KOPT-K1 (cell line): ENCODE measurements at regions not wholly inside any gene's neighbourhood (a gene's known extent, or its start where the extent isn't known, plus 50 kb on each side); places are given as distances from the start of the nearest gene placed in this dataset.

Source experiments
- H3K27ac ChIP-seq: fragments of 200-600 bp; sonication (generic); 2 replicates; pipeline ENCODE4 v1.5.1; 2016; ENCODE audit warnings: antibody characterized with exemption, mild to moderate bottlenecking, low read depth, low read length; ENCODE audit not compliant: poor library complexity, severe bottlenecking
- H3K36me3 ChIP-seq: fragments of 200-600 bp; sonication (generic); 2 replicates; pipeline ENCODE4 v1.5.1; 2017; ENCODE audit warnings: antibody characterized with exemption, mild to moderate bottlenecking, low read length, moderate library complexity; ENCODE audit not compliant: insufficient read depth
- H3K9me3 ChIP-seq: fragments of 200-600 bp; sonication (generic); 2 replicates; pipeline ENCODE4 v1.5.1; 2017; ENCODE audit warnings: antibody characterized with exemption, low read length, mild to moderate bottlenecking; ENCODE audit not compliant: insufficient read depth, poor library complexity, severe bottlenecking

- H3K9me3 ChIP-seq, result no peaks in the 10 kb centered on the region
- no peaks in the 10 kb centered on the region for H3K36me3 ChIP-seq
- H3K27ac ChIP-seq, result no peak overlapping the region
Observed at GRCh38 chr11:112453601-112454577, 193.2 kb upstream of the PLET1 start.

GRCh38 chr11:112454841-112455240, 194.2 kb upstream of the PLET1 start:
- Histone ChIP-seq H3K36me3 (no peaks in the 10 kb centered on the region), H3K9me3 (no peaks in the 10 kb centered on the region), H3K27ac (no peak overlapping the region)

- Histone ChIP-seq H3K27ac (no peak overlapping the region), H3K9me3 (no peaks in the 10 kb centered on the region), H3K36me3 (no peaks in the 10 kb centered on the region)
Observed at GRCh38 chr11:112455791-112456190, 195.1 kb upstream of the PLET1 start.

- H3K27ac ChIP-seq, result no peak overlapping the region
- no peaks in the 10 kb centered on the region for H3K36me3 ChIP-seq
Observed at GRCh38 chr11:112457532-112457931, 196.9 kb upstream of the PLET1 start.

GRCh38 chr11:112459001-112459400, 198.3 kb upstream of the PLET1 start:
- H3K27ac ChIP-seq, result no peak overlapping the region
- H3K36me3 ChIP-seq, result no peaks in the 10 kb centered on the region

More at GRCh38 chr11:112457532-112457931, 196.9 kb upstream of the PLET1 start:
- H3K9me3 ChIP-seq, result no peaks in the 10 kb centered on the region

GRCh38 chr11:112460141-112460540, 199.5 kb upstream of the PLET1 start:
- Histone ChIP-seq H3K27ac (no peak overlapping the region), H3K9me3 (no peaks in the 10 kb centered on the region), H3K36me3 (no peaks in the 10 kb centered on the region)

More at GRCh38 chr11:112459001-112459400, 198.3 kb upstream of the PLET1 start:
- H3K9me3 ChIP-seq, result no peaks in the 10 kb centered on the region

- Histone ChIP-seq H3K36me3 (no peaks in the 10 kb centered on the region), H3K9me3 (no peaks in the 10 kb centered on the region), H3K27ac (no peak overlapping the region)
Observed at GRCh38 chr11:112464949-112465348, 204.3 kb upstream of the PLET1 start.

- Histone ChIP-seq H3K9me3 (no peaks in the 10 kb centered on the region), H3K27ac (no peak overlapping the region), H3K36me3 (no peaks in the 10 kb centered on the region)
Observed at GRCh38 chr11:112465433-112466024, 204.9 kb upstream of the PLET1 start.

- Histone ChIP-seq H3K27ac (no peak overlapping the region), H3K9me3 (no peaks in the 10 kb centered on the region), H3K36me3 (no peaks in the 10 kb centered on the region)
Observed at GRCh38 chr11:112467721-112468120, 207.1 kb upstream of the PLET1 start.

GRCh38 chr11:112469376-112469775, 208.7 kb upstream of the PLET1 start:
- H3K27ac ChIP-seq, result no peak overlapping the region
- H3K9me3 ChIP-seq, result no peaks in the 10 kb centered on the region
- H3K36me3 ChIP-seq, result no peaks in the 10 kb centered on the region

GRCh38 chr11:112470355-112470754, 209.7 kb upstream of the PLET1 start:
- Histone ChIP-seq H3K27ac (no peak overlapping the region), H3K36me3 (no peaks in the 10 kb centered on the region), H3K9me3 (no peaks in the 10 kb centered on the region)

GRCh38 chr11:112471731-112472130, 211.1 kb upstream of the PLET1 start:
- Histone ChIP-seq H3K9me3 (no peaks in the 10 kb centered on the region), H3K27ac (no peak overlapping the region), H3K36me3 (no peaks in the 10 kb centered on the region)

GRCh38 chr11:112477152-112477551, 216.5 kb upstream of the PLET1 start:
- Histone ChIP-seq H3K27ac (no peak overlapping the region), H3K36me3 (no peaks in the 10 kb centered on the region)

GRCh38 chr11:112477581-112478317, 217.1 kb upstream of the PLET1 start:
- Histone ChIP-seq H3K36me3 (no peaks in the 10 kb centered on the region), H3K27ac (no peak overlapping the region), H3K9me3 (no peaks in the 10 kb centered on the region)

More at GRCh38 chr11:112477152-112477551, 216.5 kb upstream of the PLET1 start:
- no peaks in the 10 kb centered on the region for H3K9me3 ChIP-seq

GRCh38 chr11:112478806-112479205, 218.1 kb upstream of the PLET1 start:
- Histone ChIP-seq H3K27ac (no peak overlapping the region), H3K9me3 (no peaks in the 10 kb centered on the region), H3K36me3 (no peaks in the 10 kb centered on the region)
